ENCODE measurements at regions not wholly inside any gene's neighbourhood (a gene's known extent, or its start where the extent isn't known, plus 50 kb on each side); places are given as distances from the start of the nearest gene placed in this dataset.

DNA sequence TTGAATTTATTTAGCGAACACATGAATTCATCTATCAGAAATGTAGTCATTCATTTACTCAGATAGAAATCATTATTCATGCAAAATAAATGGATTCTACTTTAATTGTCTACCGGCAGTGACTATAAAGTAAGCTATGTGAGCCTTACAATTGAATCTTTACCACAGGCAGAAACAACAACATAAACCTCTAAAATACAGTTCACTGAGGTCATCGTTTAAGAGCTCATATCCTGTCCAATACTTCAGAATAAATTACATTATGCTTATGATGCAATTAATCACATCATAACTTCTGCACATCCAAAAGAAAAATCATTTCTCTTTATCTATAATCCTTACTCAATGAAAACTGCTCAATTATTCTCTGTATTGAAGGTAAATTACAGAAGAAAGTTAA lies 244.7 kb downstream of the HNMT start:
- DNase-seq (ENCODE audit: low spot score in 2 of 2) = no peak
- H3K36me3 ChIP-seq = no peaks in the 10 kb centered on the region
- H3K27me3 ChIP-seq = no peaks in the 10 kb centered on the region
- no peaks in the 10 kb centered on the region for H3K9me3 ChIP-seq
- no peak overlapping the region for H3K4me3 ChIP-seq
- TF ChIP-seq, protein P1, sequence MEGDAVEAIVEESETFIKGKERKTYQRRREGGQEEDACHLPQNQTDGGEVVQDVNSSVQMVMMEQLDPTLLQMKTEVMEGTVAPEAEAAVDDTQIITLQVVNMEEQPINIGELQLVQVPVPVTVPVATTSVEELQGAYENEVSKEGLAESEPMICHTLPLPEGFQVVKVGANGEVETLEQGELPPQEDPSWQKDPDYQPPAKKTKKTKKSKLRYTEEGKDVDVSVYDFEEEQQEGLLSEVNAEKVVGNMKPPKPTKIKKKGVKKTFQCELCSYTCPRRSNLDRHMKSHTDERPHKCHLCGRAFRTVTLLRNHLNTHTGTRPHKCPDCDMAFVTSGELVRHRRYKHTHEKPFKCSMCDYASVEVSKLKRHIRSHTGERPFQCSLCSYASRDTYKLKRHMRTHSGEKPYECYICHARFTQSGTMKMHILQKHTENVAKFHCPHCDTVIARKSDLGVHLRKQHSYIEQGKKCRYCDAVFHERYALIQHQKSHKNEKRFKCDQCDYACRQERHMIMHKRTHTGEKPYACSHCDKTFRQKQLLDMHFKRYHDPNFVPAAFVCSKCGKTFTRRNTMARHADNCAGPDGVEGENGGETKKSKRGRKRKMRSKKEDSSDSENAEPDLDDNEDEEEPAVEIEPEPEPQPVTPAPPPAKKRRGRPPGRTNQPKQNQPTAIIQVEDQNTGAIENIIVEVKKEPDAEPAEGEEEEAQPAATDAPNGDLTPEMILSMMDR (IDR thresholded peaks at IDR 0.05) = no peak
- TF ChIP-seq POLR2AphosphoS5 (IDR thresholded peaks at IDR 0.05) (no peak), POLR2A (IDR thresholded peaks at IDR 0.05) (no peak)
- H3K27ac ChIP-seq = no peak overlapping the region
- intact Hi-C loops (cut with DNase I; ENCODE audit: low total_unique reads) = no loop called here
- no peaks in the 10 kb centered on the region for H3K4me1 ChIP-seq

GRCh38 chr2:138210487-138210886 lies 246.2 kb downstream of the HNMT start:
- H3K27ac ChIP-seq = no peak overlapping the region
- intact Hi-C loops (cut with DNase I; ENCODE audit: low total_unique reads) = no loop called here
- H3K36me3 ChIP-seq = no peaks in the 10 kb centered on the region
- no peaks in the 10 kb centered on the region for H3K9me3 ChIP-seq
- DNase-seq (ENCODE audit: low spot score in 2 of 2) = no peak
- H3K4me3 ChIP-seq = no peak overlapping the region
- TF ChIP-seq, protein P1 (IDR thresholded peaks at IDR 0.05) = no peak
- TF ChIP-seq POLR2AphosphoS5 (IDR thresholded peaks at IDR 0.05) = no peak
- no peak for TF ChIP-seq POLR2A (IDR thresholded peaks at IDR 0.05)
- H3K4me1 ChIP-seq = no peaks in the 10 kb centered on the region
- no peaks in the 10 kb centered on the region for H3K27me3 ChIP-seq

DNA sequence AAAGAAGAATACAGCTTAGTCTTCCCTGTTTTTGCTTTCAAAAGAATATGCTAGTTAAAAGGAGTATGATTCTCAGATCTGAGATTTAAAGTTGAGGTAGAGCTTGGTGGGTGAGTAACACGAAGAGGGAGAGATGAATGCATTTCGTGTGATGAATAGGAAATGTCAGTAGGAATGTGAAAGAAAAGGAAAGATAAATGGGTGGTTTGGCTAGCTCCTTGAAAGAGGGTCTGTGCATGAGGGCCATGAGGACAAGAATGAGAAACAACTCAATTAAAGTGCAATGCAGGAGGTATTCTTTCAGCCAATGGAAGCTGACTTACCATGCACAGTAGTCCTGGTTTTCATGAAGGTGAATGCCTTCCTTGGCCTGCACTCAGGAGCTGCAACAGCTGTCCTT lies 248.2 kb downstream of the HNMT start:
- H3K27me3 ChIP-seq = no peaks in the 10 kb centered on the region
- TF ChIP-seq POLR2A (IDR thresholded peaks at IDR 0.05) (no peak), POLR2AphosphoS5 (IDR thresholded peaks at IDR 0.05) (no peak)
- TF ChIP-seq, protein P1 (IDR thresholded peaks at IDR 0.05) = no peak
- intact Hi-C loops (cut with DNase I; ENCODE audit: low total_unique reads) = no loop called here
- H3K4me1 ChIP-seq = no peaks in the 10 kb centered on the region
- H3K4me3 ChIP-seq = no peak overlapping the region
- no peak for DNase-seq (ENCODE audit: low spot score in 2 of 2)
- no peaks in the 10 kb centered on the region for H3K9me3 ChIP-seq
- H3K36me3 ChIP-seq = no peaks in the 10 kb centered on the region
- H3K27ac ChIP-seq = no peak overlapping the region

GRCh38 chr2:138213084-138213483 lies 248.8 kb downstream of the HNMT start:
- Histone ChIP-seq H3K36me3 (no peaks in the 10 kb centered on the region), H3K4me3 (no peak overlapping the region), H3K27me3 (no peaks in the 10 kb centered on the region), H3K4me1 (no peaks in the 10 kb centered on the region), H3K9me3 (no peaks in the 10 kb centered on the region), H3K27ac (no peak overlapping the region)
- TF ChIP-seq POLR2A (IDR thresholded peaks at IDR 0.05) = no peak
- TF ChIP-seq, protein P1 (IDR thresholded peaks at IDR 0.05) = no peak
- no peak for TF ChIP-seq POLR2AphosphoS5 (IDR thresholded peaks at IDR 0.05)
- intact Hi-C loops (cut with DNase I; ENCODE audit: low total_unique reads) = no loop called here
- no peak for DNase-seq (ENCODE audit: low spot score in 2 of 2)

DNA sequence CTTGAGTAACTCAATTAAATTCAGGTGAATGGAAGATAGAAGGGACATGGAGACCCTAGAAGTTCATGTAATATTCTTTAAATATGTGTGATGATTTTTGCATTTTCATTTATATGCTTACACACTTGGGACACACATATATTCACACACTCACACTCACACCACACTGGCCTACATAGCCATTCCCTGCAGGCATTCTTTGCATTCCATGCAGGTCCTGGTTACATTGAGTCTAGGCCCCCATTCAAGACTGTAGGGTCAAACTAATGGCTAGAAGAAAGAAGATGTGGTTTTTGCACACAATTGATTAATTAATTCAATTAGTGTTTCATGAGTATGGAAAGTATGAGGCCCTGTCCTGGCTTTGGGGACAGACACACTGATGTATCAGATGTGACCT lies 249.4 kb downstream of the HNMT start:
- Histone ChIP-seq H3K36me3 (no peaks in the 10 kb centered on the region), H3K27me3 (no peaks in the 10 kb centered on the region), H3K4me1 (no peaks in the 10 kb centered on the region), H3K9me3 (no peaks in the 10 kb centered on the region), H3K27ac (no peak overlapping the region), H3K4me3 (no peak overlapping the region)
- intact Hi-C loops (cut with DNase I; ENCODE audit: low total_unique reads) = no loop called here
- no peak for TF ChIP-seq POLR2AphosphoS5 (IDR thresholded peaks at IDR 0.05)
- no peak for TF ChIP-seq POLR2A (IDR thresholded peaks at IDR 0.05)
- TF ChIP-seq, protein P1 (IDR thresholded peaks at IDR 0.05) = no peak
- DNase-seq (ENCODE audit: low spot score in 2 of 2) = no peak

Data from breast epithelium (tissue), 4 donors.